NB4 (cell line): ENCODE measurements at regions not wholly inside any gene's neighbourhood (a gene's known extent, or its start where the extent isn't known, plus 50 kb on each side); places are given as distances from the start of the nearest gene placed in this dataset.

ENCODE experiments used
- DNase-seq: peaks from one replicate; pipeline ENCODE4 v3.0.0; 2010; ENCODE audit warnings: low read depth
- H3K4me3 ChIP-seq: one replicate; pipeline ENCODE4 v1.5.1; 2011; ENCODE audit warnings: mild to moderate bottlenecking, low read depth, low read length, moderate library complexity
- CTCF ChIP-seq: IDR thresholded peaks from one replicate; pipeline ENCODE4 v1.5.1; 2012; ENCODE audit warnings: low read depth, low read length
- MAX ChIP-seq: IDR thresholded peaks from 2 replicates; pipeline ENCODE4 v1.6.1; 2011; ENCODE audit warnings: low read depth, low read length
- MYC ChIP-seq: IDR thresholded peaks from 2 replicates; pipeline ENCODE4 v1.6.1; 2011; ENCODE audit warnings: low read depth, low read length
- POLR2A ChIP-seq: IDR thresholded peaks from 2 replicates; pipeline ENCODE4 v1.6.1; 2011; ENCODE audit warnings: mild to moderate bottlenecking; ENCODE audit not compliant: insufficient read length; ENCODE audit errors: extremely low read depth

DNA sequence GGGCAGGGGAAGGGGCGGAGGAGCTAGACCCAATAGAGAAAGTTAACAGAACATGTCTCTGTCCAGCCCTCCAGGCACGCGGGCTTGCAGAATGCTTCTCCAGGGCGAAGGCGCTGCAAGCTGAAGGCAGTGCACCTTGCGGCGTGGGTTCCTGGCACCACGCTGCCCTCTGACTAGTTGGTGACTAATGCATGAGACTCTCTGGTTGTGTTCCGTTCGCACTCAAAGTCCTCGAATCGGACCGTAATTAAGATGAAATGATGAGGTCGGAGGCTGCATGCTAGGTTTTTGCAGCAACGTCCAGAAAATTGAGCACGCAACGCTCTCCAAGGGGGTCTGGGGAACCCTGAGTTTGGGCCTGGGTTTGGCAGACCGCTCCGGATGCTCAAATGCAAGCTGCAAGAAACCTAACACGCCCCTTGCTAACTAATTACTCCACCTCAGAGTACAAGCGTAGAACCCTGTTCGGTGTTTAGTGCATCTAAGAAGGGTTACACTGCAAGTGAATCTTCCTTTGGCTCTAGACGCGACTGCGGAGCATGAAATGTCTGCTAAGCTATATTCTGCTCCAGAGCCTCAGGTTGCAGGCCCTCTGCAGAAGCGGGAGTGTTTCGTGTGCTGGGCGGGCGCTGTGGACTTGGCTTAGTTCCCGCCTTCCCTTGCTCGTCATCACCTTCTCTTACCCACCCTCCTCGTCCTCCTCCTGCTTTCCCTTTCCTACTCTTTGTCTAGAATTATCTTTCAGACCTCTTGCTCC is 57.1 kb upstream of the NKAP start:
- DNase-seq = no peak
- H3K4me3 ChIP-seq = no peak overlapping the region
- TF ChIP-seq MAX = no peak
- TF ChIP-seq POLR2A = no peak

DNA sequence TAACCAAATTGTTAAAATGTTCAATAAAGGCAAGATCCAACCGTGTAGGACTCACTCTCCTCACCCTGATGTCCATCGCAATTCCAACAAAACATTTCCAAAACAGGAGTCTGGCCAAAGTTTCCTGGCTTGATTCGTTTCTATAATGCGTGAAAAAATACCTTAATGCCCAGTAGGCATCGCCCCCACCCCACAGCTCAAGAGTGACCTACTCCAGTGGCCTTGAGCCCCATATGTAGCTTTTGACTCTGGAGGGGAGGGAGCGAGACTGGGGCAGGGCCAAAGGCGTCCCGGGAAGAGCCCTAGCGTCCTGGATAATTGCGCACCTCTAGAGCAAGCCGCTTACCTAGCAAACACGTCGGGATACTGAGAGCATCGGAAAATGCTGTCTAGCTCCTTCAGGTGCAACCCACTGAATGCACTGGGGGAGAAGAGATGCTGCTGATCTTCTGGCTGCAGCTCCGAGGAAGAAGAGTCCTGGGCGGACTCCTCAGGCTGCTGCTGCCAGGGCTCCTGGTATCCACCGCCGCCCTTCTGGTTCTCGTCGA is 55.6 kb upstream of the NKAP start:
- H3K4me3 ChIP-seq = no peak overlapping the region
- no peak for DNase-seq
- TF ChIP-seq CTCF = no peak
- TF ChIP-seq POLR2A = no peak
- no peak for TF ChIP-seq MYC
- no peak for TF ChIP-seq MAX

DNA sequence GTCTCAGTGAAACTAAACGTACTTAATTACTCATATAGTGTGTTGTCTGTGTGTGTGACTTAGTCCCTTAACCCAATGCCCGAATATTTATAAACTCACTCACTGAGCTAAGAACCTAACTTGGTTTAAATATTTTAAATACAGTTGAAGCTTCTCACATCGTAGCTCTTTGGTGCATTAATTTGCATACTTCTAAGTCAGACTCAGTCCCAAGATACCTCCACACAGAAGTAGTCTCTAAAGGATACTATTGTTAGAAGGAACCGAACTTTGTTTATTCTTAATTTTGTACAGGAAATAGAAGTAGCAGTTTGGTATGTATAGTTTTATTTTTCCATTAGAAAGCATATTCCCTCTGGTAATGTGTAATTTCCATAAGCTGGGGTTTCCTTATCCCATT is 54.0 kb upstream of the NKAP start:
- no peak overlapping the region for H3K4me3 ChIP-seq
- DNase-seq = no peak
- TF ChIP-seq CTCF (no peak), MYC (no peak), POLR2A (no peak), MAX (no peak)

- DNase-seq = no peak
- H3K4me3 ChIP-seq = no peak overlapping the region
- no peak for TF ChIP-seq CTCF
- no peak for TF ChIP-seq POLR2A
- TF ChIP-seq MAX = no peak
- TF ChIP-seq MYC = no peak
Measured at GRCh38 chrX:119996600-119997524, 53.3 kb upstream of the NKAP start.

DNA sequence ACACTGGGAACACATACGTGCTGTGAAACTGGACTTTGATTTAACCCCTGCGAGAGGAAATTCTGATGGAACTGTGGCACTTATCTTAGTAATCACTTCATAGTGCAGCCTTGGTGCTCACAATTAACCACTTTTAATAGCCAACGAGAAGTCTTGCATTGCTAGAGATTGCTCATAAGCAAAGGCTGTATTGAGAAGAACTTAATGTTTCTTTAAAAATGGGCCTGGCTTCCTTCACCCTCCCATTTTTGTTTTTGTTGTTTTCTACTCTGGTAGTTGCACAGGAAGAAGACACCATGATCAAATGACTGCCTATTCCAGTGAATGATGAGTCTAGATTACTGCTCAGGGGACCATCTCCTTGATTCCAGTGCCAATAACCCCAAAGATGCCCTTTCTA is 52.5 kb upstream of the NKAP start:
- TF ChIP-seq POLR2A (no peak), MYC (no peak), CTCF (no peak), MAX (no peak)

More for the DNA sequence above, 52.5 kb upstream of the NKAP start:
- no peak for DNase-seq
- no peak overlapping the region for H3K4me3 ChIP-seq
